ENCODE measurements at regions not wholly inside any gene's neighbourhood (a gene's known extent, or its start where the extent isn't known, plus 50 kb on each side); places are given as distances from the start of the nearest gene placed in this dataset.

DNA sequence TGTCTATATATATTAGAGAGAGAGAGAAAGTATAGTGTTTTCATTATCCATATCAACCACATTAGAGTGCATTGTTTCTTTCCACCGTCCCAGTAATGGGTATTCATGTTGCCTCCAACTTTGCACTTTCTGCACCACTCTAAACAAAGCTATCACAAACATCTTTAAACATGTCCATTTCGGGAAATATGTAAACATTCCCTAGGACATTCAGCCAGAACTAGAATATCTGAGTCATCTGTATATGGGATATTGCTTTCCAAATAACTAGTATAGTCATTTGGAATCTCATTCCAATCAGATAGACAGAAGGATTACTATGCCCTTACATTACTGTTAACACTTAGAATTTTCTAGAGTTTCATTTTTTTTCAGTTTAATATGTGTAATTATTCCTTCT is 914.9 kb upstream of the EPHA6 start:
- Histone ChIP-seq H3K36me3 (replicated peaks in 1 of 2; ENCODE audit: control insufficient read depth in 1 of 2, insufficient read depth in 2 of 2, low read length in 2 of 2) (no peaks in the 10 kb centered on the region), H2AFZ (ENCODE audit: insufficient read depth, low read depth, low read length, poor library complexity, severe bottlenecking) (no peak overlapping the region), H3K4me1 (ENCODE audit: control insufficient read depth in 1 of 2, insufficient read depth in 2 of 2, low read length in 2 of 2) (no peaks in the 10 kb centered on the region), H3K9me3 (replicated peaks in 1 of 2; ENCODE audit: control insufficient read depth in 1 of 2, insufficient read depth in 1 of 2, low read length in 2 of 2) (peaks cover 4% of the 10 kb centered on the region in 2 donors), H3K9ac (ENCODE audit: insufficient read depth, low read length, poor library complexity, severe bottlenecking) (no peak overlapping the region), H3K4me2 (replicated peaks; ENCODE audit: extremely low read depth, low read length, poor library complexity, severe bottlenecking) (no peak overlapping the region), H3K27me3 (ENCODE audit: control insufficient read depth in 2 of 2, insufficient read depth in 2 of 2, low read length in 2 of 2) (no peaks in the 10 kb centered on the region), H3K27ac (ENCODE audit: low read depth in 1 of 2, low read length in 2 of 2) (no peak overlapping the region), H4K20me1 (ENCODE audit: insufficient read depth, low read length) (no peaks in the 10 kb centered on the region), H3K79me2 (ENCODE audit: insufficient read depth, low read length) (no peaks in the 10 kb centered on the region), H3K4me3 (replicated peaks in 1 of 3; ENCODE audit: low read depth in 2 of 3, low read length in 3 of 3) (no peak overlapping the region)
- no peak for TF ChIP-seq CTCF (IDR thresholded peaks at IDR 0.05)
- Mint-ChIP-seq H3K27ac (no peak overlapping the region), H3K4me1 (no peaks in the 10 kb centered on the region), H3K36me3 (no peaks in the 10 kb centered on the region), H3K4me3 (no peak overlapping the region), H3K9me3 (peaks cover 0 to 4% (median 0%) of the 10 kb centered on the region in 7 donors), H3K27me3 (ENCODE audit: low read depth in 3 of 3) (no peaks in the 10 kb centered on the region)
- whole genome bisulfite sequencing (ENCODE audit: insufficient coverage) = 100% methylated on average over 1 of the region's 2 CpGs
- intact Hi-C loops (cut with micrococcal nuclease) = no loop called here
- no peak for DNase-seq

GRCh38 chr3:95899911-95900310 is 914.5 kb upstream of the EPHA6 start:
- no peak overlapping the region for H2AFZ ChIP-seq (ENCODE audit: insufficient read depth, low read depth, low read length, poor library complexity, severe bottlenecking)
- intact Hi-C loops (cut with micrococcal nuclease) = no loop called here
- no peaks in the 10 kb centered on the region for H3K27me3 ChIP-seq (ENCODE audit: control insufficient read depth in 2 of 2, insufficient read depth in 2 of 2, low read length in 2 of 2)
- H3K4me3 Mint-ChIP-seq = no peak overlapping the region
- no peaks in the 10 kb centered on the region for H3K4me1 Mint-ChIP-seq
- H3K4me1 ChIP-seq (ENCODE audit: control insufficient read depth in 1 of 2, insufficient read depth in 2 of 2, low read length in 2 of 2) = no peaks in the 10 kb centered on the region
- no peak overlapping the region for H3K27ac Mint-ChIP-seq
- no CpG with 5 or more reads among the region's 2 CpGs for WGBS (ENCODE audit: insufficient coverage)
- no peaks in the 10 kb centered on the region for H3K79me2 ChIP-seq (ENCODE audit: insufficient read depth, low read length)
- H3K9ac ChIP-seq (ENCODE audit: insufficient read depth, low read length, poor library complexity, severe bottlenecking) = no peak overlapping the region
- H3K4me2 ChIP-seq (replicated peaks; ENCODE audit: extremely low read depth, low read length, poor library complexity, severe bottlenecking) = no peak overlapping the region
- DNase-seq = no peak
- no peaks in the 10 kb centered on the region for H3K36me3 ChIP-seq (replicated peaks in 1 of 2; ENCODE audit: control insufficient read depth in 1 of 2, insufficient read depth in 2 of 2, low read length in 2 of 2)
- peaks cover 0 to 1% (median 0%) of the 10 kb centered on the region in 7 donors for H3K9me3 Mint-ChIP-seq
- H3K9me3 ChIP-seq (replicated peaks in 1 of 2; ENCODE audit: control insufficient read depth in 1 of 2, insufficient read depth in 1 of 2, low read length in 2 of 2) = no peaks in the 10 kb centered on the region
- H3K27ac ChIP-seq (ENCODE audit: low read depth in 1 of 2, low read length in 2 of 2) = no peak overlapping the region
- H4K20me1 ChIP-seq (ENCODE audit: insufficient read depth, low read length) = no peaks in the 10 kb centered on the region
- TF ChIP-seq CTCF (IDR thresholded peaks at IDR 0.05) = no peak
- no peaks in the 10 kb centered on the region for H3K36me3 Mint-ChIP-seq
- no peaks in the 10 kb centered on the region for H3K27me3 Mint-ChIP-seq (ENCODE audit: low read depth in 3 of 3)
- H3K4me3 ChIP-seq (replicated peaks in 1 of 3; ENCODE audit: low read depth in 2 of 3, low read length in 3 of 3) = no peak overlapping the region

Data from CD14-positive monocyte (primary cell).